Motor neuron (in vitro differentiated cells): ENCODE measurements at regions not wholly inside any gene's neighbourhood (a gene's known extent, or its start where the extent isn't known, plus 50 kb on each side); places are given as distances from the start of the nearest gene placed in this dataset.
"Not testable (repeated sequence)": the region's sequence is repeated elsewhere in the genome, so short reads cannot be mapped to it uniquely, and the experiment has no call there.

ENCODE experiments used
- ATAC-seq, 8 experiments: fragments of 200-7000 bp; cut with Tn5 transposase; replicated peaks in 6 of 8; 2 replicates each; pipeline ENCODE4 v1.8.0; 2021; ENCODE audit warnings: mild to moderate bottlenecking in 8 of 8, moderate library complexity in 8 of 8
- H3K27ac ChIP-seq, 2 donors: fragments of 250-450 bp; sonication (Bioruptor Pico); 2 replicates each; pipeline ENCODE4 v1.9.0; 2021; ENCODE audit warnings: antibody characterized with exemption in 2 of 2, mild to moderate bottlenecking in 2 of 2, moderate library complexity in 1 of 2
- H3K4me1 ChIP-seq, 2 donors: fragments of 250-450 bp; sonication (Bioruptor Pico); replicated peaks in 1 of 2; 2 replicates each; pipeline ENCODE4 v1.6.1; 2021; ENCODE audit warnings: antibody characterized with exemption in 2 of 2, mild to moderate bottlenecking in 2 of 2, moderate library complexity in 1 of 2
- H3K4me3 ChIP-seq, 5 donors: fragments of 250-450 bp; sonication (Bioruptor Pico); 2 replicates each; pipeline ENCODE4 v1.9.0; 2021; ENCODE audit warnings: antibody characterized with exemption in 5 of 5, mild to moderate bottlenecking in 5 of 5, moderate library complexity in 4 of 5
- WGBS, 10 experiments: fragments of 450-650 bp; shearing (Covaris generic); methylation state at CpG; one replicate each; pipeline ENCODE4 v1.0.0; 2022; 5-methylcytosine and 5-hydroxymethylcytosine counted together
- in situ Hi-C, 9 experiments: fragments of 400-800 bp; cut with MboI; loops; one replicate each; pipeline ENCODE4 v1.15.0; 2021; ENCODE audit warnings: low sequenced_read_pairs in 9 of 9, low pct_unique_long_range_greater_than_20kb in 2 of 9; ENCODE audit not compliant: unreplicated experiment in 9 of 9

GRCh38 chr20:26268762-26269161 is 572.1 kb upstream of the ZNF337 start:
- H3K4me3 ChIP-seq, H3K27ac ChIP-seq, ATAC-seq, in situ Hi-C loops, H3K4me1 ChIP-seq: not testable (repeated sequence)
- WGBS, 10 experiments, result 29 to 92% (median 83%) methylated on average over 1 to 3 of the region's 3 CpGs; no CpG with 5 or more reads in 4 of the 10 experiments

GRCh38 chr20:26260925-26261324 is 564.3 kb upstream of the ZNF337 start:
- H3K4me1 ChIP-seq, H3K4me3 ChIP-seq, ATAC-seq, in situ Hi-C loops, H3K27ac ChIP-seq: not testable (repeated sequence)
- 10 to 100% (median 47%) methylated on average over 1 to 2 of the region's 2 CpGs for WGBS, 10 experiments

DNA sequence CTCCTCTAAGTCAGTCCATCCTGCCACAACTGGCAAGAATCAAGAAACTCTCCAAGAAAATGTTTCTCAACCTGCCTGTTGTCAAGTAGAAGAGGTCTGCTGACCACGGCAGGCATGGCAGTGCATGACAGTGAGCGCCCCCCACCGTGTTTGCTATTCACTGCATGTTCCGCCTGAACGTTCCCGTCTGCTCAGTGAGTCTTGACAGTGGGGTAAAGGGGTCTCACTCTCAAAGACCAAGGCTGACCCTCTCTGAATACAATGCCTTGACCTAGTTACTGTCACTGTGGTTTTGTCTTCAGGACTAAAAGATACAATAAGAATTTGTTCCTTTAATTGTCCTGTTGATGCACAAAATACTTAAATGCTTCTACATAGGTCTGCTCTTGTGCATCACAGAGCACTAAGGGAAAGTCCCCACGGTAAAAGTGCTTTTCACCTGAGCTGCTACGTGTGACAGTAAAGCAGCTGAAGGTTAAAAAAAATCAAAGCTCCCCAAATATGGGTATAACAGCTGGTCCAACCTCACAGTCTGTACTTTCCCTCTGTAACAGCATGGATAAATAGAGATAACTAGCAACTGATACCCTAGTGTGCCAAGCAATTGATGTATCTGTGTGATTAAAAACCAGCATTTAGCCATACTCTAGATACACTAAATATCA is 555.8 kb upstream of the ZNF337 start:
- H3K4me1 ChIP-seq, ATAC-seq, H3K27ac ChIP-seq, in situ Hi-C loops, H3K4me3 ChIP-seq: not testable (repeated sequence)
- 7 to 100% (median 53%) methylated on average over 1 to 3 of the region's 8 CpGs; no CpG with 5 or more reads in 4 of the 10 experiments for WGBS, 10 experiments

- H3K4me3 ChIP-seq, H3K4me1 ChIP-seq, H3K27ac ChIP-seq, in situ Hi-C loops, ATAC-seq: not testable (repeated sequence)
- 87% methylated on average over 3 of the region's 29 CpGs; no CpG with 5 or more reads in 9 of the 10 experiments for WGBS, 10 experiments
Observed at GRCh38 chr20:26251376-26251775, 554.7 kb upstream of the ZNF337 start.

DNA sequence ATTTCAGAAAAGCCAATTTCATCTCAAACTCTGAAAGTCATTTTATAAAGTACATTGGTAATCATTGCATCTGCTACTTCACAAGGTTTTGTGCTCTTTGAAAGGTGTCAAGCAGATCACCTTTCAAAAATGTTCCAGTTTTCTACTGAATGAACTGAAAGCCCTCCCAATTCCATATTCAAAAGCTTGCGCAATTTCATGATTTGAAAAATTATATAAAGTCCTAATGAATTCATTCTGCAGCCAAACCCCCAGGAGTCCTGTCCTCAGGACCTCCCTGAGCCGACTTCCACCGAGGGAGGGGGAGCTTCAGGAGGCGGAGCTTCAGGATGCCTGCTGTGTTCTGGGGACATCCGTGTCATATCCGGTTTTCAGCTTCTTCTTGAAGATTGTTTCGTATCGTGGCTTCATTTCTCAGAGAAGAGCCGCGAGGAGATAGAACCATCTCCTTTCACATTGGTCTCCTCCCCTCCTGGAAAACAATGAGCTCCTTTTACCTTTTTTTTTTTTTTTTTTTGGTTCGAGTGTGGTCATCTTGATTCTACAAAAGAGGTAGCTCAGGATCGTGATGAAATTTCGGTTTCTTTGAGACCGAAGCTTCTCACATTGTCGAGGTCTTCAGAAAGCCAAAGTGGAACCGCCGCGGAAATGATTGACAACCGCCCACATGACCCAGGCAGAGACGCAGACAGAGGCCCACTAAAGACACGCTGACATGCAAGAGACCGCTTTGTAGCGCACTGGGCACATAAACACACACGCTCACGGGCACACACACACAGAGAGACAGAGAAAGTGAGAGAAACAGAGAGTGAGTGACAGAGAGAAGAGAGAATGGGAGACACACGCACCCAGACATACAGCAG is 553.8 kb upstream of the ZNF337 start:
- H3K4me1 ChIP-seq, in situ Hi-C loops, ATAC-seq, H3K4me3 ChIP-seq, H3K27ac ChIP-seq: not testable (repeated sequence)
- whole genome bisulfite sequencing, 10 experiments, result 50 to 92% (median 84%) methylated on average over 6 to 19 of the region's 26 CpGs; no CpG with 5 or more reads in 1 of the 10 experiments

DNA sequence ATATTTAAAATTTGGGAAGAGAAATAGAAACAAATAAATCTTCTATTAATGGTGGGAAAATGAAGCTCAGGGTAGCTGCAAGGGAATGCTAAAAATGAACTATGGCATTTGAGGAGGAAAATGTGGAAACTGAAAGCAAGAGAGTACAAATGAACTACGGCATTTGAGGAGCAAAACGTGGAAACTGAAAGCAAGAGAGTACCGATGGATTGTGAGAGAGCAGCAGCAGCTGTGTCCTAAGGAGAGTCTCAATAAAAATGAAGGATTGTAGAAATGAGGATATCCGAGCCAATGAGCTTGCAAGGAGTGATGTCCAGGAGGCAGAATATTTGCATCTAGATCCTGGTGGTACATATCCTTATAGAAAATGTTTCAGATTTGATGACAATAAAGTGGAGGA is 547.1 kb upstream of the ZNF337 start:
- Histone ChIP-seq H3K4me1 (no peaks in the 10 kb centered on the region), H3K4me3 (no peak overlapping the region), H3K27ac (no peak overlapping the region)
- WGBS, 10 experiments, result 19 to 91% (median 67%) methylated on average over 3 to 4 of the region's 4 CpGs; no CpG with 5 or more reads in 1 of the 10 experiments
- in situ Hi-C loops, result no loop called here
- peak in 1 of 8 experiments; percentile 37 for ATAC-seq

DNA sequence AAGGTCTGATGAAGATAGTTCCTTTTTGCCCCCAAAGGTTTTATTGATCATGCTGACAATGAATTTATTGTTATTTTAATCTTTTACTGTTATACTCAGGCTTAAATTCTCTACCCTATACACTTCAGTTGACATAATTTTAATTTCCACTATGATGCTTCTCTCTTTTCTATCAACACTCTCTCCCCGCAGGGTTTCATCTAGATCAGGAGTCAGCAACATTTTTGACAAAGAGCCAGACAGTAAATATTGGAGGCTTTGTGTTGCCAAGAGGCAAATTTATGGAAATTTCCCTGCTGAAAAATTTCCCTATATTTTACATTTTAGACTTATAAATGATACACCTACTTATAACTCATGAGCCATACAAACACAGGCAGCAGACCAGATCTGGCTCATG is 524.0 kb upstream of the ZNF337 start:
- WGBS, 10 experiments, result 0 to 100% (median 82%) methylated on average over 1 of the region's 1 CpG; no CpG with 5 or more reads in 2 of the 10 experiments
- in situ Hi-C loops, result not testable (repeated sequence)

DNA sequence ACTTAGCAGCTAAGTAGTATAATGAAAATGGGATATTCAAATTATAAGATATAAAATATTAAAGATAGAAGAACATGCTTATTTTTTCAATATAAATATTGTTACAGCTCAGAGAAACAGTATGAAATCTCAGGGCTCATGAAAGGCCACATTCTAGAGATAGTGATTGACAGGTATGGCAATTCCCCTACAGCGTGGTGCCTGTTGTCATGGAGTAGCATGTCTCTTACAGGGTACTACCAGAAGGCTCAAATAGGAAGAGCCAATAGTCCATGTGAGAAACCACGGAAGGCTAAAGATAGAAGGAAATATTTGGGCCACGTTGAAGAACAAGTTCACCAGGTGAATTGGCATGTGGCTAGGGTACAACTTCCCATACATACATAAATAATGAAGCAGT is 522.9 kb upstream of the ZNF337 start:
- WGBS, 10 experiments, result 20 to 83% (median 57%) methylated on average over 1 to 3 of the region's 3 CpGs; no CpG with 5 or more reads in 2 of the 10 experiments
- H3K4me3 ChIP-seq, H3K4me1 ChIP-seq, H3K27ac ChIP-seq, ATAC-seq, in situ Hi-C loops: not testable (repeated sequence)

More for the DNA sequence above, 524.0 kb upstream of the ZNF337 start:
- not testable (repeated sequence) for H3K4me3 ChIP-seq, H3K27ac ChIP-seq, H3K4me1 ChIP-seq
- peak in 3 of 8 experiments; percentile 48 to 80 (median 55) for ATAC-seq

DNA sequence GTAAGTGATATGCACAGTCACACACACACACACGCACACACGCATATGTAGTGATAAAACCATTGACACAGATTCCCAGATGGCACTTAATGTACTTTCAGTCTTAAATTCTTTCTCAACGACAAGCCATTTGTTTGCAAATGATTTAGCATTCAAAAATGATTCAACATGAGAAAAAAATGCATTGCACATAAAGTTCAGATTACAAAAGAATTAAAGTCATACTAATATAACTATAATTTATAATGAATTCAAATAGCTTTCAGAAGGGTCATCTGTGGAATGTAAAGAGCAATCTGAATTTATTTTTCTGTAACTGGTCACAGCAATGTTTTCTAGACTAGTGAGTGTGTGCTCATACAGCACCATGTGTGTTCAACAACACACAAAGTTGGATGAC is 521.6 kb upstream of the ZNF337 start:
- no peak overlapping the region for H3K4me3 ChIP-seq
- peak in 3 of 8 experiments; percentile 21 to 53 (median 28) for ATAC-seq
- no peak overlapping the region for H3K27ac ChIP-seq
- H3K4me1 ChIP-seq, result no peaks in the 10 kb centered on the region
- WGBS, 10 experiments, result 0 to 94% (median 75%) methylated on average over 1 to 3 of the region's 3 CpGs; no CpG with 5 or more reads in 1 of the 10 experiments
- in situ Hi-C loops, result no loop called here

- in situ Hi-C loops, result no loop called here
- ATAC-seq, result no peak
Observed at GRCh38 chr20:26216025-26216424, 519.4 kb upstream of the ZNF337 start.

GRCh38 chr20:26214991-26215390 is 518.3 kb upstream of the ZNF337 start:
- no peak for ATAC-seq
- in situ Hi-C loops, result no loop called here
- H3K4me3 ChIP-seq, result no peak overlapping the region
- H3K4me1 ChIP-seq, result no peaks in the 10 kb centered on the region
- 17 to 100% (median 72%) methylated on average over 1 to 3 of the region's 3 CpGs; no CpG with 5 or more reads in 1 of the 10 experiments for WGBS, 10 experiments
- H3K27ac ChIP-seq, result no peak overlapping the region

More at GRCh38 chr20:26216025-26216424, 519.4 kb upstream of the ZNF337 start:
- Histone ChIP-seq H3K27ac (no peak overlapping the region), H3K4me3 (no peak overlapping the region), H3K4me1 (no peaks in the 10 kb centered on the region)
- WGBS, 10 experiments, result 0 to 100% (median 30%) methylated on average over 1 of the region's 1 CpG; no CpG with 5 or more reads in 1 of the 10 experiments

- 2 to 60% (median 13%) methylated on average over 1 to 15 of the region's 88 CpGs; no CpG with 5 or more reads in 4 of the 10 experiments for WGBS, 10 experiments
- Histone ChIP-seq H3K4me1 (no peaks in the 10 kb centered on the region), H3K27ac (no peak overlapping the region), H3K4me3 (peak overlapping the region in 4 of 5 donors; percentile 15 to 39 (median 30))
- peak in 2 of 8 experiments; percentile 3 to 6 for ATAC-seq
- in situ Hi-C loops, result no loop called here
Observed at GRCh38 chr20:26209171-26209941, 512.7 kb upstream of the ZNF337 start.
